HG03097 (cell line): ENCODE measurements at regions not wholly inside any gene's neighbourhood (a gene's known extent, or its start where the extent isn't known, plus 50 kb on each side); places are given as distances from the start of the nearest gene placed in this dataset.
"Not testable (repeated sequence)": the region's sequence is repeated elsewhere in the genome, so short reads cannot be mapped to it uniquely, and the experiment has no call there.

ENCODE experiments used
- ATAC-seq: cut with Tn5 transposase; IDR thresholded peaks from one replicate; pipeline ENCODE4 v1.9.1; 2021; ENCODE audit not compliant: unreplicated experiment, low FRiP score

DNA sequence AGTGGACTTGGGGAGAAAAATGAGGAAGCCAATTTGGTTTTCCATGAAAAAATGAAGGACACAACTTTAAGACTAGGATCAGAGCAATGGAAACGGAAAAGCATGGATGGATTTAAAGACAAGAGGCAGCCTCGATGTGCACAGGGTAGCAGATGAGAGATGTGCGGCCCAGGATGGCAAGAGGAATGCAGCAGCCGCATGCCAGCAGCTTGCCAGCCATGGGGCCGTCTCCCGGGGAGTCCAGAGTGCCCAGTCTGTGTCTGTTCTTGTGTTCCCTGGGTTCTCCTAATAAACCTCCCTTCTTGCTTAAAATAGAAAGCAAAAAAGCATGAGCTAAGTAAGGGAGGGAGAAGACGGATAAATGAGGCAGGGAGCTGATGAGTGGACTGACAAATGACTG lies 68.0 kb upstream of the IQSEC1 start:
- no peak for ATAC-seq

DNA sequence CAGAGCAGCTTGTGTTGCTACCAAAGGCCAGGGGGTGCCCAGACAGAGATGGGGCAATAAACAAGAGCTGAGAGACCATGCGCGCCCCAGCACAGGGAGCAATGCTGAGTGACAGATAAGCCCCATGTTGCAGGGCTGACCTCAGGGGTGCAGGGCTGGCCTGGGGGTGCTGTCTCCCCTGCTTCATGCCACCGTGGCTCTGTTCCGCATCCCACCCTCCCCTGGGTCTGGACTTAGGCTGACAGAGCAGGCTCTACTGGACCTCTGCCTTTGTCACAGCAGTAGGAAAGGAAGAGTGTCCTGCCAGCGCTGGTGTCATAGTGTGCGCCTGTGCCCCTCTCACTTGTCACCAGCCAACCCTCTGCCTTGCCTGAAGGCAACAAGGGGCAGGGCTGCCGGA lies 67.4 kb upstream of the IQSEC1 start:
- ATAC-seq: no peak

DNA sequence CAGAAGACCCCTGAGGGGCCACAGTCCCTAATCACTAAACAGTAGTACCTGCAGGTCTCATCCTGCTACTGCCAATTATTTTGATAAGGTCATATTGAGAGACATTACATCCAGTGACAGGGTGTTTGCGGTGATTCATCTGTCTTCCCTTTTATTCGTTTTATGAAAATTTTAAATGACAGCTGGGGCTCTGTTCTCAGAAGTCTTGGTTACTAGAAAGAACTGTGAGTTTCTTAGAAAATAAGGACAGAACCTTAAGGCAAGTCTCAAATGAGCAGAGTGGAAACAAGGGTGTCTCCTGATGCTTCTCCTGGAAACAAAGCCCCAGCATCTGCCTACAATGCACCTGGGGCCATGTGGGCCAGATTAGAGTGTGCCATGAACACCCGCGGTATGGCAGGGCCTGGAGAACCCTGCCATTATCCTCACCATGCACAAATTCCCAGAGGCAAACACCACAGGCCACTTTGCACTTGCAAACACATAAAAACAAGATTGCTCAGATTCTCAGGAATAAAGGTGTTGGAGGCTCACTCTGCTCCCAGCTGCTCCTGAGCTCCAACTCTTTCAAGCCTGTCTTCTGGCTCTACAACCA lies 66.3 kb upstream of the IQSEC1 start:
- no peak for ATAC-seq

DNA sequence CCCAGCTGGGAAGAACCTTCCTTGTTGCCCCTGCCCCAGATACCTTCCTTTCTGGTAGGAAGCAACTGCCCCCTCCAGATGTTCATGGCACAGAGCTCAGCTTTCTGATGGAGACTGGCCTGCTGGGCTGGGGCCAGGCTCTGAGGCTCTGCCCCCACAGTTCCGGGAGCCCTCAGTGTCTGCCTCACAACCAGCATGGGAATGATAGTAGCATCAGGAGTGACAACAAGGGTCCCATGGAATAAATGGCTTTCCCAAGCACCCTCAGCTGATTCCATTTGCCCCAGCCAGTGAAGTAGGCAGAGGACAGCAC lies 65.6 kb upstream of the IQSEC1 start:
- no peak for ATAC-seq

DNA sequence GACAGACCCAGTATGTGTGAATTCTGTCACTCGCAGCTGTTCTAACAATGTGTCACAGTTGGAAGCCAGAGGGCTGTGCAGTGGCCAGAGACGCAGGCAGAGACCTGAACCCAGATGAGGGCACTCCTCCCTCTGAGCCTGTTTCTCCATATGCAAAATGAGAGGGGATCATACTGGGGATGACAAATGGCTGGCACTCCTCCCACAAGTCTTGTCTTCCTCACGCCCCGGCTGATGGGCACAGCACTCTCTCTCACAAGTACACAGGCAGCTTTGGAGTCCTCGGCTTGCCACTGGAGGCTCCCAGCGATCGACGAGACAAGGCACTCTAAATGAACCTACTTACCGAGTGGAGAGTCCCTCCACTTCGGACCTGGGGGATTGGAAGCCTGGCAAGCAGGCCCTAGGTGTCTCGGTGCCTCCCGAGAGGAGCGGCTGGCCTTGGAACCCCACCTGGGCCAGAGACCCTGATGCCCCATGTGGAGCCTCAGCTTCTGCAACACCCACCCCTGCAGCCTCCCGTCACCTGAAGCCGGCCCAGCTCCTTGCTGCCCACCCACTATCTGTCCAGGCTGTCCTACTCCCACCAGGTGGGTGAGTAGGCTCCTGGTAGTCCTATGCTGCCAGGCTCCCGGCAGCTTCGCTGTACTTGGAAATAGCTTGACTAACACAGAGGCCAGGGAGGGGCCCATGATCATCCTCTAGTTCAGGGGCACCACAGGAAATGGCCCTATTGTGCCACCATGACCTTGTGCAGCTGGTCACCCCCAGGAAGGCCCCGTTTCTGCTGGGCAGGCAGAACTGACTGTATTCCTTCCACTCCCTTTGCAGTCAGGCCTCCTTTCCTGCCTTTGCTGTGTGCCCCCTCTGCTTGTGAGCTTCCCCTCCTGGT lies 65.0 kb upstream of the IQSEC1 start:
- no peak for ATAC-seq

DNA sequence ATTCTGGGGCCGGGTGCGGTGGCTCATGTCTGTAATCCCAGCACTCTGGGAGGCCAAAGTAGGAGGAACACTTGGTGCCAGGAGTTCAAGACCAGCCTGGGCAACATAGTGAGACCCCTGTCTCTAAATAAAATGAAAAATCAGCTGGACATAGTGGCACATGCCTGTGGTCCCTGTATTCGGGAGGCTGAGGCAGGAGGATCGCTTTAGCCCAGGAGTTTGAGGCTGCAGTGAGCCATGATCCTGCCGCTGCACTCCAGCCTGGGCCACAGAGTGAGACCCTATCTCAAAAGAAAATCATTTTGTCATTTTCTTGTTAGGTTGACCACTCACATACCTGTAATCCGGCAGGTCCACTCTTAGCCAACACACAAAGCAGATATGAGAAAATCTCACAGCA lies 63.6 kb upstream of the IQSEC1 start:
- ATAC-seq: not testable (repeated sequence)

DNA sequence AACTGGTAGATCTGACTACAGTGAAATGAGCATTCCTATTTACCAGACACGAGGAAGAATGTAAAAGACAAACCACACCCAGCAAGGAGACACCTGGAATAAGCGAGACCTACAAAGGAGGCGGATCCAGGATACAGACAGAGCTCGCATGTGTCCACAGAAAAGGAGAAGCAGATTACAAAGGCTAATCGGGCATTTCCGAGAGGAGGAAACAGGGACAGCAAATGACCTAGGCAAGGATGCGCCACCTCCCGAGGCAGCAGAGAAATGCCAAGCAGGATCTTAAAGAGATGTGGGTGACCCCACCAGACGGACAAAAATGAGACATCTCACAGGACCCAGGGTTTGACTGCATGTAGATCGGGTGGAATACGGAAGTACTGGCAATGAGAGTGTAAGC lies 63.2 kb upstream of the IQSEC1 start:
- ATAC-seq: no peak

DNA sequence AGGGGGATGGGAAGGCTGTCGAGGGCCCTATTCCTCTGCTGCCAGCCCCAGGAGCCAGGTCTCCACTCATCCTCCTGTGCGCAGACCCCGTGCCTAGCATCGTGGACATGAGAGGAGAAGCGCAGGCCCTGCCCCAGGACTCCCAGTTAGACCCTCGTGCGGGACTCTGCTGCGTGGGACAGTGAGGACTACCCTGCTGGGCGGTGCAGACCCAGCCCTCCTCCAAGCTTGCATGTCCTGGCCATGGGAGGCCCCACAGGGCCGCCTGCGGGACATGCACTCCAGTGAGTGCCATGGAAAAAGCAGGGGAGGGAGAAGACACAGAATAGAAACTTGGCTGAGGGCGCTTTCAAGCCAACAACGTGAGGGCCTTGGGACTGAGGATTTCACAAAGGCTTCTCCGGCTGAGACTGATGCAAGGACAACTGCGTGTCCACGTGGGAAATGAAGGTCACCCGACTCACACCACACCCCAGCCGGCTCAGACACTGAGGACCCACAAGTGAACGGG lies 62.6 kb upstream of the IQSEC1 start:
- ATAC-seq: no peak

DNA sequence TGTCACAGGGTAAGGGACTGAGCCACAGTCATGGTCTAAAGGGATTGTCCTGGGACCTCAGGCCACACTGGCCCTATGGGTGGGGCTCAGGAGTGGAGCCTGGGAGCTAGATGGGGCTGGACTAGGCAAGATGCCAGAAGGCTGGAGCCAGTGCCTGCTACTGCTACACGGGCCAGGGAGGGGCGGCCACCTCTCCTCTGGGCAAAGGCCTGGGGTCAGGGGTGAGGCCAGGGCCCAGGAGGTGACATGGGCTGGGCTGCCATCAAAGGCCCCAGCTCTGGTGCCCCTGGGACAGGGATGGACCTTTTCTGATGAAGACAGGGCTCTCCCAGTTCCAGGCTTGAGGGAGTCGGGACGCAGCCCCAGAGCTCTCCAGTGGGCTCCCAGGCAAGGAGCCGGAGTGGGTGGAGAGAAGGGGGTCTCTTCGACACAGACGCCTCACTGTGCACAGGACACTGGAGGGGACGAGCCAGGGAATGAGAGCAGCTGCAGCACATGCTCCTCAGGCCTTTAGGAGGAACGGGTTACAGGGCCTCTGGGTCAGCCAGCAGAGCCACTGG lies 62.1 kb upstream of the IQSEC1 start:
- ATAC-seq: no peak

DNA sequence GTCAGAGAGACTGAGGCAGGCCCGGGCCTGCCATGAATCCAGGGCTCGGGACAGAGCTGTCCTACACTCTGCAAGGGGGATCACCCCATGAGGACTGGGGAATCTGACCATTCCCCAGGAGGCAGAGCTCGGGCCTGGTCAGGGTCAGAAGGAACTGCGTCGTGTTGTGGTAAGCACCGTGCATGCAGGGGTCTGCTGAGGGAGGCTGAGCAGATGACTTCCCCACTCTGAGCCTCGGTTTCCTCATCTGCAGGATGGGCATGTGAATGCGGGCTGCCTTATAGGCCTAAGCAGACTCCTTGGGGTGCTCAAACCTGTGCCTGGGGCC lies 61.6 kb upstream of the IQSEC1 start:
- ATAC-seq: no peak

DNA sequence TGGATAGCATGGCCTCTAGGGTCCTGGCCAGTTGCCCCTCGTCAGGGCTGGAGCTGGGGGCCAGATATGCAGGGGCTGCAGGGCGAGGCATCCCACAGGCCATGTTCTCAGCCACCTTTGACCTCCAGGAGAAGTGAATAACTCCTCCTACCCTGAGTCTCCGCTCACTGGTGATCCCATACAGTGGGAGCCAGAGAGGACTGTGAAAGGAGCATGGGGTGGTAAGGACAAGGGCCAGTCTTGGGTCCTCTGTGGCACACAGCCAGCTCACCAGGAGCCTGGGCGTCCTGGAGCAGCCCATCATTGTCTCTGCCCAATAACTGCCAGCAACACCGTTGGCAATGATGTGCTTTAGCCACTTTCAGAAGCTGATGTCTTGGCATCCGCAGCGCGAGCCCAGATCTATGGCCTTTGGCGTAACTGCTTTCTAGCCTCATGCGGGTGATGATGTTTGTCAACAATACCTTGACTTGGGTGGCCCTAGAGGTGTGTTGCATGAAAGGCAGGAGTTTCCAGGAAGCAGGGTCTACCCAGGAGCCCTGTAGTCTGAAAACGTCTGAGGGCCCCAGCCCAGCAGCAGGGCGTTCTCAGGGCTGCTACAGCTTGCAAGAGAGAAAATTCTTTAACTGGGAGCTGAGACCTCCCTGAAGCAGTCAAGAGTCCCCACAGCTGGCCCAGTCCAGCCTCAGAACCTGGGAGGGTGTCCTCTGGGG lies 61.1 kb upstream of the IQSEC1 start:
- no peak for ATAC-seq

DNA sequence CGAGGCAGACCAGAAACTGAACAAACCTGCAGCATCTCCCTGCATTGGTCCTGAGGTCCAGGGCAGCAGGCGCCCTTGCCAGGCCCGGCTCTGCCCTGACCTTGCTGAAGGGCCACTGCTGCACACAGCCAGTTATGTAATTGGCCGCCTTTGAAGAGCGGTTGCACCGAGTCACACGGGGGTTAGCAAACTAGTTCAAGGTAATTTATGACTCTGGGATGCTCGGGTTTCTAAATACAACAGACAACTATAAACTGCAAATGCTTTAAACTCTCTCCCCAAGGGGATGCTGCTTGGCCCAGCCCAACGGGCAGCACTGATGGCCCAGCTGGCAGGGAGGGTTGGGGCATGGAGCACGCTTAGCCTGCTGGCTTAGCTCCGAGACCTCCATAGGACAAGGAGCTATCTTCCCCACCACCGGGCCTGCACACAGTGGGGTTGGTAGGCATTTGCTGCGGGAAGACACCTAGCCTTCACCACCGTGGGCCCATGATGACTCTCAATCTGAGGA lies 60.3 kb upstream of the IQSEC1 start:
- ATAC-seq: no peak

DNA sequence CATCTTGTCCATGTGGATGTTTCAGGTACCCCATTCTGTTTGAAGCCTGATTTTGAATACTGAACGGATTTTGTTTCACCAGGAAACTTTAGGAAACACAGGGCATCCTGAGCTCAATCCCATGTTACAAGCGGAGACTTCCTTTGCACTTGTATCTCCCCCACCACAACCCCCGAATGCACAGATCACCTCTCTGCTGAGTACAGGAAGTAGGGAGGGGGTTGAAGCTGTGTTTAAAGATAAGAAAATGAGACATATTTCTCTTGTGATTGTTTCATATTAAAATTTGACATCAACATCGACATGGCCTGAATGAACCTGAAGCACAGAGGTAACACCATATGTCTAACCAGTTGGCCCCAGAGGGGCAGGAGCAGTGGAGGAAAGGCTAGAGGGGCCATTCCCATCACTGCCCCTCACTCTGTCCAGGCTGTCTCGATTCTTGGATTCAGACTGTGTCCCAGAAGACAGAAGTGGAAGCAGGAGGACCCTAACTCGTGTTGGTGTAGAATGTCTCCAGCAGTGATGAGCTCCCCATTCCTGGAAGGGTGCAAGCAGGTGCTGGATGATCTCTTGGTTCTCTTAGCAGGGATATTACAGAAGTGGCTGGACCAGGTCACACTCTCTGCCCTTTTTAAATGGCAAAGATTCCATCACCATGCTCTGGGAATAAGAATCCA lies 59.6 kb upstream of the IQSEC1 start:
- ATAC-seq: no peak

DNA sequence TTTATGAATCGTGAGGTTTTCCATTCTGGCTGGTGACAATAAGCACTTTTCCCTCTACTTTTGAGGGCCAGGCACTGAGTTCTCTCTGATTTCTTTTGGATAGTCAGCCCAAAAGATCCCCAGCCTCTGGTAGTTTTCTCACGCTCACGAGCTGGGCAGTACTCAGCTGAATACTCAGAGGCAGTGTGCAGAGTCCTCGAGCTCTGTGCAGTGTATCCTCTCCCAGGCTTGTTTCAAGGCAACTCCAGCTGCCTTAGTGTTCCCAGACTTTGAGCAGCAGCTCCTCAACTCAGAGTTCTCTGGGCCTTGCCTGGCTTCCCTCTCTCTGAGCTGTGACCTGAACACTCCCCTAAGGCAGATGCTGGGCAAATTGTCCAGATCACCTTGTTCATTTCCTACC lies 59.1 kb upstream of the IQSEC1 start:
- ATAC-seq: no peak

DNA sequence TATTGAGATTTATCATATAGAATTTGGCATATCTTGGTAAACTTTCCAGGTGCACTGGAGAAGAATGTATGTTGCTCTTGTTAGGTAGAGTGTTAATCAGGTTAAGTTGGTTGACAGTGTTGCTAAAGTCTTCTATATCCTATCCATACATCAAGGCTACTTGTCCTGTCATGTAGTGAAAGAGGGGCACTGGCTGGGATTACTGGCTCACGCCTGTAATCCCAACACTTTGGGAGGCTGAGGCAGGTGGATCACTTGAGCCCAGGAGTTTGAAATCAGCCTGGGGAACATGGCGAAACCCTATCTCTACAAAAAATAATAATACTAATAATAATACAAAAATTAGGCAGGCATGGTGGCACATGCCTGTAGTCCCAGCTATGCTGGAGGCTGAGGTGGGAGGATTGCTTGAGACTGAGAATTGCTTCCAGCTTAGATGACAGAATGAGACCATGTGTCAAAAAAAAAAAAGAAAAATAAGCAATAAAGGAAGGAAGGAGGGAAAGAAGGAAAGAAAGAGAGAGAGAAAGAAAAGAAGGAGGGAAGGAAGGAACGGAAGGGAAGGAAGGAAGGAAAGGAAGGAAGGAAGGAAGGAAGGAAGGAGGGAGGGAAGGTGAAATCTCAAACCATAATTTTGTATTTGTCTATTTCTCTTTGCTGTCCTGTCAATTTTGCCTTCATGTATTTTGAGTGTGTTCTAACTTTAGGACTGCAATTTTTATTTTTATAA lies 57.4 kb upstream of the IQSEC1 start:
- no peak for ATAC-seq

DNA sequence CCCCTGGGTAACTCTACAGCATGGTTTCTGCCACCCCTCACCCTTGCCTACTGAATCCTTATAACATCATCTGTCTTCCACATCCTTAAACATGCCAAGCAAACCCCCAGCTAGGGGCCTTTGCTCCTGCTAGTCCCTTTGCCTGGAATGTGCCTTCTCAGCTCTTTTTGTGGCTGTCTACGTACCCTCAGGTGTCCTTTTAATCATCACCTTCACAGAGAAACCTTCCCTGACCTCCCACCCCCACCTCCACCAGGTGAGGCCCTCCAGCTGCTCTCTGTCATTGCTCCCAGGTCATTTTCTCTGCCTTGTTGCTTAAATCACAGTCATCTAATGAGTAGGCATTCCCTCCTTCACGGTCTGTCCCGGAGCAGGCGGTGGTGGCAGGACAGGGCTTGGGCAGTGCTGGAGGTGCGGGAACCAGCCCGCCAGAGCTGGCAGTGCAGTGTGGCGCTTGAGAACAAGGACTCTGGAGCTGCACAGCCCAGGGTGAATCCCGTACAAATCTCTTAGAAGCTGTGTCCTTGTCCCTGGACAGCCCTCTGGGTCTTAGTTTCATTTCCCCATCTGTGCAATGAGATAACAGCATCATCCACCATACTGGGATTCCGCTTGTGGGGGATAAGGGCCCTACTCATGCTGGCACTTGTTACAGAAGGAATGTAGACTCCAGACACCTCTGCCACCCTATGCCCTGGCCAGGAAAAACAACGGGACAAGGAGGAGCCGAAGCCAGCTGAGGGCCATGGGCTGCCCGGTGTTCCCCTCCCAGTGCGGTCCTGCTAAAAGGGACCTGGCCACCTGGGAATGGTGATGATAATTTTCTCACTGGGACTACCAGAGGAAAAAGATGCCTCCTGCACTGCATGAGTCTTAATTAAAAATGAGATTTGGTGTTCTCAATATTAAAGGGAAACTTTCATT lies 52.1 kb upstream of the IQSEC1 start:
- ATAC-seq: no peak

DNA sequence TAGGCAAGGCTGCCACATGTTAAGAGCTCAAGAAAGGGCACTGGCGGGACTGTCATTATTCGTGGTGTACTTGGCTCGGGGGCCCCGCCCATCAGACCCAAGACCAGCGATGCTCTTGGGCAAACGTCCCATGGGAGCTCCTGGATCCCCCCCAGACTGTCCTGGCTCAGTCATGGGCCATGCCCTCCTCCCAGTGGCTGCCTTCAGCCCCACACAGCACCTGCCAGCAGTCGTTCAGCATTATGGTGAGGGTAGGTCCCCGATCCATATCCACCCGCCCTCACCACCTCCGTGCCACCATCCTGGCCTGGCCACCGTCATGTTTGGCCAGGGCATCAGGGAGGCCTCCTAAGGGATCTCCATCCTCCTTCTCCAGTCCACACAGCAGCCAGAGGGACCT lies 51.4 kb upstream of the IQSEC1 start:
- ATAC-seq: no peak

DNA sequence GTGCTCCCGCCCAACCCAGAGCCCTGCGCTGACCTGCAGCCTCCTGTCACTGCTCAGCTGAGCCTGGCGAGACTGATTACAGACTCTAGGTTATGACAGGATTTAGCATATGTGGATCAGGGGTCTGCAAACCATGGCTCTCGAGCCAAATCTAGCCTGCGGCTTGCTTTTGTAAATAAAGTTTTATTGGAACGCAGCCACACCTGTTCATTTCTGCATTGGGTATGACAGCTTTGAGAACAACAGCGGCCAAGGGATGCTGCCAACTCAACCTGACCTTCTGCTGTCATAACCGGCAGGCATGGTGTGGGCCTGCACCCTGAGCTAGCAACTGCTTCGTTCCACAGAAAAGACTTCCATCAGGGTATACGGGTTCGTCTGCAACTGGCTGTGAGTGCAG lies 50.5 kb upstream of the IQSEC1 start:
- no peak for ATAC-seq

DNA sequence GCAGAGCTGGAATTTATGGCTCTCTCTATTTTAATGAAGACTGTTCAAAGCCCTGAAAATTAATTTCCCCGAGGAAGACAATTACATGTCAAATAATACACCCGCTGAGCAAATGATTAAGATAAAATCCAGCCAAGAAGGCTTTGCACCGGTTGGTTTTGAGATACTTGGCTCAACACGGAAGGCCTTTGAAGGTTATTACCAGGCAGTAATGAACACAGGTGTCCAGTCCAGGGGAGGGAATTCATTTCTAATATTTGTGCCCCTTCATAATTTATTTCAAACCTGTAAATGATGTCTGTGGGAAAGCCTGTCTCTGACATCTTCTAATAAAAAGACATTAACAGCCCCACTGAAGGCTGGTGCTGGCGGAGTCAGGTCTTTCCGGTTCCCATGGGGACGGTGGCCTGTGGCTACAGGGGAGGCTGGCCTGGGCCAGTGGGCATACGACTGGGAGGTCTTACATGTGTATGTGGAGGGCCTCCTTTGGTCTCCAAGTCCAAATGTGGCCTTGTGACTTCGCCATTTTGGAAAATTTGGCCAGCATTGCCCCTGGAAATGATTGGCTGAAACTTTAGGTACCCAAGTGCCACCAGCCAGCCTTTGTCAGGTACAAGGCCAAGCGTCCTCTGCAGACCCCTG lies 49.9 kb upstream of the IQSEC1 start:
- no peak for ATAC-seq
